T-helper 2 cell treated with Interferon-gamma antibody and Interleukin-4, amounts not matched to agents 100 ng/mL and 5 ng/mL, for 36 hours (primary cell): ENCODE measurements at regions not wholly inside any gene's neighbourhood (a gene's known extent, or its start where the extent isn't known, plus 50 kb on each side); places are given as distances from the start of the nearest gene placed in this dataset.

Experiments
- intact Hi-C: fragments of 100-400 bp; cut with micrococcal nuclease; formaldehyde crosslinking; loops from one replicate; pipeline ENCODE4 v1.15.1; 2023

- intact Hi-C loops: no loop called here
These were observed 505.4 kb downstream of the CD83 start for GRCh38 chr6:14622909-14623505.

GRCh38 chr6:14625173-14625895 lies 507.8 kb downstream of the CD83 start:
- intact Hi-C loops: no loop called here

GRCh38 chr6:14626556-14626955 lies 509.0 kb downstream of the CD83 start:
- intact Hi-C loops: no loop called here

- intact Hi-C loops: loop anchor here (10.0 kb wide), 1 partner anchor 415 kb away; no protein-coding TSS in a partner anchor
These were observed 512.4 kb downstream of the CD83 start for GRCh38 chr6:14630016-14630415.

DNA sequence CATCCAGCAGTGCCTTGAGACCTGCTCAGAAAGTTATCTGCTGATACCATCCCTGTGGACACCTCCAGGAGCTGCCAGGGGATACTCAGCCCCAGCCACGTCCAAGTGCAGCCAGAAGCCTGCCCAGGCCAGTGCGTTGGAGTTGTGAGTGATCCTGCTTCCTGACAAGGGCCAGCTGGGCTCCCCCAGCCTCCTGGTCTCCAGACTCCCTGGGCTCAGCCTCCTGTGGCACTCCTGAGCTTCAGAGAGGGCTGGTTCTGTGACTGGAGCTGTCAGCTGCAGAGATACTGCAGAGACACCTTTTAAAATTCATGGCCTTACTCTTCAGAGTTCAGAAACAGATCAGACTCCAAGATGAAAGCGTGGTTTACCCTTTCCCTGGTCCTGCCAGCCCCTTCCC lies 515.9 kb downstream of the CD83 start:
- intact Hi-C loops: loop anchor here (10.0 kb wide), 1 partner anchor 419 kb away; no protein-coding TSS in a partner anchor

DNA sequence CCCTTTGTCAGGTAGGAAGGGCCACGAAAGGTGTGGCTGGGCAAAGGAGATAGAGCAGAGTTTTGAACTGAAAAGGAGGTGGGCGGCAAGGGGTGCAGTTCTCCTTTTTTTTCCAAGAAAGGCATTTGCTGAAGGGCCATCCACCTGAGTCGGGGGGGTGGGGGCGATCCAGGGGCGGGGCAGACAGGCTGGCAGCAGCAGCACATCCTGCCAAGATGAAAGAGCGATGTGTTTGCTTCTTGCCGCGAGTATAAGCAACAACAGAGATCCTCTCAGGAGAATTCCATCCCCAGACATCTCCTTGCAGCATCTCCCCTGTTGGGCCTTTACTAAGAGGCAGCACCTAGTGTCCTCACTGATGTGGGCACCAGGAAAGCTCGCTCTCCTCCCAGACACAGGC lies 516.5 kb downstream of the CD83 start:
- intact Hi-C loops: loop anchor here (2.0 to 10.0 kb wide), 2 partner anchors 181 to 419 kb away; no protein-coding TSS in a partner anchor

GRCh38 chr6:14635195-14635594 lies 517.6 kb downstream of the CD83 start:
- intact Hi-C loops: loop anchor here (2.0 to 10.0 kb wide), 2 partner anchors 182 to 420 kb away; no protein-coding TSS in a partner anchor

- intact Hi-C loops: loop anchor here (1.0 to 10.0 kb wide), 3 partner anchors 25 to 421 kb away; no protein-coding TSS in a partner anchor
These were observed 518.5 kb downstream of the CD83 start for GRCh38 chr6:14635934-14636591.

GRCh38 chr6:14638435-14638905 lies 520.9 kb downstream of the CD83 start:
- intact Hi-C loops: loop anchor here (10.0 kb wide), 1 partner anchor 424 kb away; no protein-coding TSS in a partner anchor

GRCh38 chr6:14638906-14639761 lies 521.6 kb downstream of the CD83 start:
- intact Hi-C loops: loop anchor here (10.0 kb wide), 1 partner anchor 424 kb away; no protein-coding TSS in a partner anchor

- intact Hi-C loops: loop anchor here (10.0 kb wide), 1 partner anchor 425 kb away; no protein-coding TSS in a partner anchor
These were observed 522.5 kb downstream of the CD83 start for GRCh38 chr6:14639983-14640599.

DNA sequence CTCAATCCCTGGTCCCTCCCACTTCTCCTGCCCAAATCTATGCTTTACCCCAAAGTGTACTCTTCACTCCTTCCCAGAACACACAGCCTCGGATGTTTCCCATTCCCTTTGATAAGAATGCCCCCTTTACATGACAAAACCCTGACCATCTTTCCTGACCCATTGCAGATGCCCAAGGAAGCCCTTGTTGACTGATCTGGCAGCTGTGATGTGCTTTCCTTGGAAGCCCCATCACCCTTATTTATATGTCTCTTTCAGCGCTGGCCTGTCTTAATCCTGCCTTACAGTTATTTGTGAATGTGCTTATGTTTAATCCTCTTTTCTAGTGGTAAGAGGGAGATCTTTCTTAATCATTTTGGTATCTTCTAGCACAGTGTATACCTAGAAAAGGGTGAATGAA lies 523.1 kb downstream of the CD83 start:
- intact Hi-C loops: no loop called here

DNA sequence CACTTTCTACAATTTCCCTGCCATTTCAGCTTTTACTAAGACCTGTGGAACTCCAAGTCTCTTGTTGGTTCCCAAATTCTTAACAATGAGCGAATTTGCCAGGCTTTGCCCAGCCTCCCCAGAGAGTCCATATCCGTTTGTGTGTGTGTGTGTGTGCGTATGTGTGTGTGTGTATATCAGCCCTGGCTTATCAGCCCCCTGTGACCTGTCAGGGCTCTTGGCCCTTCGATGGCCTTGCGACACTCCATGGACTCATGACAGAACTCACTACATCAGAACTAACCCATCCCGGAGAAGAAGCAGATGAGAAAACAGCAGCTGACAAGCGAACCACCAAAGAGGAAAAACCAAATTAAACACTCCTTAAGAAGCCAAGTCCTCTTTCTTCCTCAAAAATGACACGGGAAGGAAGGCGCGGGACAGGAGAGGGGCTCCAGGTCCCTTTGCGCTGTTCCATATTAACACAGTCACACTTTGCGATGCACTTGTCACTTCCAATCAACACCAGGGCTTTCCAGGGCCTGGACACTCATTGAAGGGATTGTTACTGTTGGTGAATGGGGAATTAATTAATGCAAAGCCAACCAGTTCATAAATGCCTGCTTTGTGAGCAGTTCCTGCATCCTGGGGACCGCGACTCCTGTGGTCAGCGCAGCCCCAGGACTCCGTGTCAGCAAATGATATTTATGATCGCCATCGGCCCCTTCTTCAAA lies 524.0 kb downstream of the CD83 start:
- intact Hi-C loops: no loop called here

DNA sequence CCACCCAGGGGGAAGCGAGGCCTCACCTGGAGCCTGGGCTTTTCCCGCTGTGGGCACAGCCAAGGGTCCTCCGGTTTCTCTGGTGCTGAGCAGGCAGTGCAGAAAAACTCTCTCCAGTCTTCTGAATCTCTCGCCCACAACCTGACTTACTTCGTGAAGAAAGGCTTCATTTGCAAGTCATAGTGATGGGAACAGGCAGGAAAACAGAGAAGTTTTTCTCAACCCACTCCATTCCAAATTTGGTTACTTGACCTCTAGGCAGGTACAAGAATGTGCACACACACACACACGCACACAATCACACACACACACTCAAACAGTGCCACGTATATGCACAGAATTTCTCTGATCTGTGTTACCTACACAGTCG lies 524.5 kb downstream of the CD83 start:
- intact Hi-C loops: no loop called here

DNA sequence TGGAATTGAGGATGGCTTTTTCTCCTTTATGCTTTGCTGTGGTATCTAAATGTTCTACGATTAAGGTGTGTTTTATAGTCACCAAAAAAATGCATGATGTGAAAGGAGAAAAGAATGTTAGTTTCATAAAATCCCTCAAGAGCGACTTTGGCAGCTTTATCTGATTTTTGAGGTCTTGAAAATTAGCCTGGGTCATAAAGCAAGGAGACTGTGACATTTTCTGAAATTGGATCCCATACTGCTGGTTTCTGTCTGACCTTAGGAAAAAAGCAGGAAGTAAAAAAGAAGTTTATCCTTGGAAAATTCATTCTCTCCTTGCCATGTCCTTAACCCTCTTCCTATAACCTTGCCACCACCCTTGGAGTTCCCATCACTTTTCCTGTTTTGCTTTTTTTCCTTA lies 525.3 kb downstream of the CD83 start:
- intact Hi-C loops: no loop called here

GRCh38 chr6:14644381-14644780 lies 526.8 kb downstream of the CD83 start:
- intact Hi-C loops: no loop called here

- intact Hi-C loops: no loop called here
These were observed 527.6 kb downstream of the CD83 start for GRCh38 chr6:14645221-14645620.

- intact Hi-C loops: no loop called here
These were observed 528.3 kb downstream of the CD83 start for GRCh38 chr6:14645841-14646240.

GRCh38 chr6:14646371-14646770 lies 528.8 kb downstream of the CD83 start:
- intact Hi-C loops: no loop called here

DNA sequence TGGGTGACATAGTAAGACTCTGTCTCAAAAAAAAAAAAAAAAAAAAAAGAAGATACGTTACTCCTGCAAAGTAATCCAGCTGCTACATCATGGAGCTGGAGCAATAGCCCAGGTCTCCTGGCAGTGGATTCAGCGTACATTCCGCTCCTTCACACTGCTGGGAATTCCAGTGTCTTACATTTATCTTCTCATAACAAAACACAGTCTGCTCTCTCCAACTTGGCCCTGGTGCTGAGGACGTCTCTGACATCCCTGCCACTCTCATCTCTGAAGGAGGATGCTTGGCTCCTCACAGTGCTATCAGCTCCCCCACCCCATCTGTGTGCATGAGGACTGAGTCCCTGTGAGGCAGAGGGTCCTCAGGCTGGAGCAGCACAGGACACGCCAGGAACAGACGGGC lies 529.8 kb downstream of the CD83 start:
- intact Hi-C loops: no loop called here
